ENCODE measurements at regions not wholly inside any gene's neighbourhood (a gene's known extent, or its start where the extent isn't known, plus 50 kb on each side); places are given as distances from the start of the nearest gene placed in this dataset.

DNA sequence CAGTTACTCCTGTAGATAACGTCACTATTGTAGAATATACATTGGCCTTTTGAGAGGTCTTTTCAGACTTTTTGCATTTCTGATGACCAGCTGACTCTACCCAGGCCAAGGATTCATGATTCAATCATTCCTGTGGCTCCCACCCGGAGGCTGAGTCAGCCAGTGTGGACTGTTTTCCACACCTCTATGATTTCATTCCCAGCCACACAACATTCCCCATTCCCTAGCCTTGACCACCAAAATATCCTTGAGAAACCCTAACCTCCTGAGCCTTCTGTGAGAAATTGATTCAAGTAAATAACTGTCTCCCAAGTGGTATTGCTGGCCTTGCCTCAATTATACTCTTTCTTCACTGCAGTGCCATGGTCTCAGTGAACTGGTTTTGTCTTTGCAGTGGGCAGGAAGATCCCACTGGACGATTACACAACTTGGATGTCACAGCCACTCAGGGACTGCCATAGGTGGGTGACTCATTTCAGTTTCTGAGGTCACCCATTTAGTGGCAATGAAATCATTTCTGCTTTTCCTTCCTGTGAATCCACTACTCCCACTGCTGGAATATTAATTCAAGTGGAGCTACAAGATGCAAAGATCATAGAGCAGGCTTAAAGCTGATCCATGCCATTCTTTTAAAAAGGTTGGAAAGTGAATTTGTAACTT is 518.6 kb upstream of the ZP4 start:
- TF ChIP-seq, protein P1, sequence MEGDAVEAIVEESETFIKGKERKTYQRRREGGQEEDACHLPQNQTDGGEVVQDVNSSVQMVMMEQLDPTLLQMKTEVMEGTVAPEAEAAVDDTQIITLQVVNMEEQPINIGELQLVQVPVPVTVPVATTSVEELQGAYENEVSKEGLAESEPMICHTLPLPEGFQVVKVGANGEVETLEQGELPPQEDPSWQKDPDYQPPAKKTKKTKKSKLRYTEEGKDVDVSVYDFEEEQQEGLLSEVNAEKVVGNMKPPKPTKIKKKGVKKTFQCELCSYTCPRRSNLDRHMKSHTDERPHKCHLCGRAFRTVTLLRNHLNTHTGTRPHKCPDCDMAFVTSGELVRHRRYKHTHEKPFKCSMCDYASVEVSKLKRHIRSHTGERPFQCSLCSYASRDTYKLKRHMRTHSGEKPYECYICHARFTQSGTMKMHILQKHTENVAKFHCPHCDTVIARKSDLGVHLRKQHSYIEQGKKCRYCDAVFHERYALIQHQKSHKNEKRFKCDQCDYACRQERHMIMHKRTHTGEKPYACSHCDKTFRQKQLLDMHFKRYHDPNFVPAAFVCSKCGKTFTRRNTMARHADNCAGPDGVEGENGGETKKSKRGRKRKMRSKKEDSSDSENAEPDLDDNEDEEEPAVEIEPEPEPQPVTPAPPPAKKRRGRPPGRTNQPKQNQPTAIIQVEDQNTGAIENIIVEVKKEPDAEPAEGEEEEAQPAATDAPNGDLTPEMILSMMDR (IDR thresholded peaks at IDR 0.05; ENCODE audit: insufficient read depth, low read depth, low read length): no peak
- Histone ChIP-seq H3K4me3 (ENCODE audit: low read depth, low read length) (no peak overlapping the region), H3K27me3 (ENCODE audit: control insufficient read depth, insufficient read depth, low read length) (no peaks in the 10 kb centered on the region), H3K36me3 (ENCODE audit: control insufficient read depth, insufficient read depth, low read length) (no peaks in the 10 kb centered on the region)
- POLR2A ChIA-PET: no interaction called here
- no peak for DNase-seq (ENCODE audit: low read depth)
- CTCF ChIA-PET: no interaction called here

DNA sequence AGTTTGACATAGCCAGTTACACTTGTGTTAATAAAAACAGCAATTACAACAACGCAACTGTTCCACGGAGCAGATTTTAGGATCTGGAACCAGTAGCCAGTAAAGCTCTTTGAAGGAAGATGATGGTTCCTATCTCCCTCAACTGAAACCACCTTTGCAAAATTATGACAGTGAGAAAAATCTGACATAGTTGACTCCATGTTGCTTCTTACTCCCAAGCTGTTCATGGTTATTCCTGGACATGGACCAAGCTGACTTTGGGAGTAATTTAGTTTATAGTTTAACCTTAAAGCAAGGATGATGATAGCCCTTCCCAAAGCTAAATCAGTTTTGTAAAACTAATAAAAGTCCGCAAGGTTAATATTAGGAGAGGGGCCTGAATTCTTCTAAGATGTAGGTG is 518.0 kb upstream of the ZP4 start:
- no peak overlapping the region for H3K4me3 ChIP-seq (ENCODE audit: low read depth, low read length)
- ChIA-PET CTCF (no interaction called here), POLR2A (no interaction called here)
- TF ChIP-seq, protein P1 (IDR thresholded peaks at IDR 0.05; ENCODE audit: insufficient read depth, low read depth, low read length): no peak
- H3K36me3 ChIP-seq (ENCODE audit: control insufficient read depth, insufficient read depth, low read length): no peaks in the 10 kb centered on the region
- no peaks in the 10 kb centered on the region for H3K27me3 ChIP-seq (ENCODE audit: control insufficient read depth, insufficient read depth, low read length)
- DNase-seq (ENCODE audit: low read depth): no peak

DNA sequence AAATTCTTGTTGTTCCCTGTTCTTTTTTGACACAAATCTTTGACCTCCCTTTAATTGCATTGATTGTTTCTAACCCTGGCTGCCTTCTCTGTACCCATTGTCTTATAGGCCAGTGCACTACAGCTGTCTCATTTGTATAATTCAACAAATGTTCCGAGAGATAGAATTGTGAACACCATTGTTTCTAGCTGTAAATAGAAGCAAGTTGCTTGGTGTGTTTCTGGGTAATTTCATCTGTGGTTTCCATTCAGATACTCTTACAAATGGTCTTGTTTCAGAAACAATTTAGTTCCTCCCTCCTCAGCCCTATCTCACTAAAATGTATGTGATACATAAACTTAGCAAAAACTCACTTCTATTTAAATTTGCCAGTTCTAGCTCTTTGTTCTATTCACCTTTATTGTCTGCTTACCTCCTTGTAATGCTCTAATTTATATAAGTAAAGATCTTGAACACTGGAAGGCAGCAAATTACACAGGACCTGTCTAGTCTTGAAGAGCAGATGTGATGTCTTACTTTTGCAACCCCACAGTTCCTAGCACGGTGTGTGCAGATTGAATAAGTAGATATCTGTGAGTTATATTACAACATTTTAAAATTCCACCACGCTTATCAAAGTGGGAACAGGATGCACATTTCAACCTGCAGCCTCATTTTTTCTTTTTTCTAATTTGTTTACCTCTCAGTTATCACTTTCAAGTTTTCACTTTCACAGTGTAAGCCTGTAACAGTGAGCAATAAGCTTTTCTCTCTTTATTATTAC is 515.6 kb upstream of the ZP4 start:
- POLR2A ChIA-PET: no interaction called here
- DNase-seq (ENCODE audit: low read depth): no peak
- no peaks in the 10 kb centered on the region for H3K36me3 ChIP-seq (ENCODE audit: control insufficient read depth, insufficient read depth, low read length)
- CTCF ChIA-PET: no interaction called here
- H3K4me3 ChIP-seq (ENCODE audit: low read depth, low read length): no peak overlapping the region
- H3K27me3 ChIP-seq (ENCODE audit: control insufficient read depth, insufficient read depth, low read length): no peaks in the 10 kb centered on the region
- TF ChIP-seq, protein P1 (IDR thresholded peaks at IDR 0.05; ENCODE audit: insufficient read depth, low read depth, low read length): no peak

DNA sequence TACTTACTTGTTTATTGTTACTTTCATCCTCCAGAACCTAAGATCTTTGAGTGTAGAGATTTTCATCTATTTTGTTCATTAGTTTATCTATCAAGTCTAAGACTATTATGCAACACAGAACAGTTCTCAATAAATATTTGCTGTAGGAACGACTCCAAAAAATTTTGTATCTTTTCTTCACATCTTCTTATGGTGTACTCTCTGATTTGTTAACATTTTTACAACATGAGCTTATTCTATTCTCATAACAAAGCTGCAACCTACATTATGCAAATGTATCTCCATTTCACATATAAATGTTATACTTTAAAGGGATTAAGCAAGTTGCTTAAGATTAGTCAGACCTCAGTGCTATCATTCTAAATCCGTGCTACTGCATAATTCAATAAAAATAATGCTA is 514.2 kb upstream of the ZP4 start:
- no peak for DNase-seq (ENCODE audit: low read depth)
- POLR2A ChIA-PET: no interaction called here
- Histone ChIP-seq H3K27me3 (ENCODE audit: control insufficient read depth, insufficient read depth, low read length) (no peaks in the 10 kb centered on the region), H3K4me3 (ENCODE audit: low read depth, low read length) (no peak overlapping the region), H3K36me3 (ENCODE audit: control insufficient read depth, insufficient read depth, low read length) (no peaks in the 10 kb centered on the region)
- TF ChIP-seq, protein P1 (IDR thresholded peaks at IDR 0.05; ENCODE audit: insufficient read depth, low read depth, low read length): no peak
- CTCF ChIA-PET: no interaction called here

DNA sequence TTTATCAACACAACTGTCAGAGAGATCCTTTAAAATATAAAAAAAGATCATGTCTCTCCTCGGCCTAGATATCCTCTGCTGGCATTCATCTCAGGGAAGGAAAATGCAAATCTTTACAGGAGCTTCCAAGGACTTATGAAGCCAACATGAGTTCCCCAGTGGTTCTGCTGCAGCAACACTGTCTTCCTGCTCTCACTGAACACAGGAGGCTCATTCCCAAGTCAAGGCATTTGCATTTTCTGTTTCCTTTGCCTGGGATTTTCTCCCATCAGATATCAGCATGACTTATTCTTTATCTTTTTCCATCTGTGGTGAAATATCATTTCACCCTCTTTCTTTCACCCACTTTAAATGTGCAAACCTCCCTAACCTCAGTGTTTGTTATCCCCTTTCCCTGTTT is 513.8 kb upstream of the ZP4 start:
- Histone ChIP-seq H3K36me3 (ENCODE audit: control insufficient read depth, insufficient read depth, low read length) (no peaks in the 10 kb centered on the region), H3K27me3 (ENCODE audit: control insufficient read depth, insufficient read depth, low read length) (no peaks in the 10 kb centered on the region), H3K4me3 (ENCODE audit: low read depth, low read length) (no peak overlapping the region)
- no peak for DNase-seq (ENCODE audit: low read depth)
- ChIA-PET POLR2A (no interaction called here), CTCF (no interaction called here)
- TF ChIP-seq, protein P1 (IDR thresholded peaks at IDR 0.05; ENCODE audit: insufficient read depth, low read depth, low read length): no peak

Measured in BJ (cell line).